GM18519 (cell line): ENCODE measurements at regions not wholly inside any gene's neighbourhood (a gene's known extent, or its start where the extent isn't known, plus 50 kb on each side); places are given as distances from the start of the nearest gene placed in this dataset.

Experiments
- ATAC-seq: cut with Tn5 transposase; IDR thresholded peaks from one replicate; pipeline ENCODE4 v1.9.1; 2021; ENCODE audit warnings: mild to moderate bottlenecking, moderate library complexity; ENCODE audit not compliant: unreplicated experiment, low FRiP score

DNA sequence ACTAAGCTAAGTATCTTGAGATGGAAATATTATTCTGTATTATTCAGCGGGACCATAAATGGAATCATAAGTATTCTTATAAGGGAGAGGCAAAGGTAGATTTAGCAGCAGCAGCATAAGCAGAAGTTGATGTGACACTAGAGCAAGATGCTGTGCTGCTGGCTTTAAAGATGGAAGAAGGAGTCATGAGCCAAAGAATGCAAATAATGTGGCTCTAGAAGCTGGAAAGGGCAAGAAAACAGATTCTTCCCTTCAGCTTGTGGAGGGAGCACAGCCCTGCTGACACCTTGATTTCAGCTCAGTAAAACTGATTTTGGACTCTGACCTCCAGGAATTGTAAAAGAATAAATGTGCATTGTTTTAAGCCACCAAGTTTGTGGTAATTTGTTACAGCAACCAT is 144.2 kb upstream of the ANKRD28 start:
- no peak for ATAC-seq

DNA sequence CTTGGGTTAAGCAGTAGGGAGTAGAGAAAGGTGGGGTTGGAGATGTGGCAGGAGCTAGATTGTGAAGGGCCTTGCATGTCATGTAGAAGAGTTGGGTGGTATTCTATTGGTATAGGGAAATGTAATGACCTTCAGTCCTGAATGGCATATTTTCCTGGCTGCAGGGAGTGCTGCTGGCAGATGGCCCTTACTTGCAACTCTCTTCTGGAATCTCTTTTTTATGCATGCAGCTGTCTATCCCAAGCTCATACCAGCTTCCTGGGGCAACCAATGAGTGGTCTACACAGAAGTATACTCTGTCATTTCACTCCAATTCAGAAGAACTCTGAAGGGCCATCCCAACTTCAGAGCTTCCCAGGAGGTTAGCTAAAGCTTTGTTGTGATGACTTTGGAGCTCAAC is 144.7 kb upstream of the ANKRD28 start:
- ATAC-seq = no peak

DNA sequence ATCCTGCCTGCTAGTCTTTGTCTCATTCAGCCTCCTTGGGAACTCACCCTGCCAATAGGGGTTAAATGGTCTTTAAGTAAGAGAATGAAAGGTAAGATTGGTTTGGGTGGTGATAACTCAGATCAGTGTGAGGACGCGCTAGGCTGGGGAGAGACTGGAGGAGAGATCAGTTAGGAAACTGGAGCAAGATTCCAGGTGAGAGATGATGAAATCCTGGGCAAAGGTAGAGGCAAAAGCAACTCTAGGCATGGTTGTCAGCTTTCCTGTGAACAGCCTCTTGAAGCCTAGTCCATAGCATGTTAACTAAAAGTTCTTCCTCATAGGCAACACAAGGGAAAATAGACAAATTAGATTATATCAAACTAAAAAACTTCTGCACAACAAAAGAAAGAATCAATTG is 145.2 kb upstream of the ANKRD28 start:
- no peak for ATAC-seq

DNA sequence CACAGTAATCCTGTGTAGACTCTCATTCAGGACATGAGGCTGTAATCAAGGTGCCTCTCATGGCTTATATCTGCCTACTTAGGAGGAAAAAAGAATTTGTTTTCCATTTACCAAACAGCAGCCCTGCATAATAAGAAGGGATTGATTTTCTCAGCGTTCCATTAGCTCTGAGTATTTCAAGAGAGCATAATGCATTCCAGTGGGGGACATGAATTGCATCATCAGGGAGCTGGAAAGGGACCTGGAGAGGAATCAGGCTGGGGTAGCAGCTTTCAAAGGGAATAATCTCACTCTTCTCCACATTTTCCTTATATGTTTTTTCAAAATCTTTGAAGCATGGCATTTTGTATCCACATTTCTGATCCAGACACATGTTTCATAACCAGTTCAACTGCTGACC is 150.6 kb upstream of the ANKRD28 start:
- ATAC-seq = no peak

DNA sequence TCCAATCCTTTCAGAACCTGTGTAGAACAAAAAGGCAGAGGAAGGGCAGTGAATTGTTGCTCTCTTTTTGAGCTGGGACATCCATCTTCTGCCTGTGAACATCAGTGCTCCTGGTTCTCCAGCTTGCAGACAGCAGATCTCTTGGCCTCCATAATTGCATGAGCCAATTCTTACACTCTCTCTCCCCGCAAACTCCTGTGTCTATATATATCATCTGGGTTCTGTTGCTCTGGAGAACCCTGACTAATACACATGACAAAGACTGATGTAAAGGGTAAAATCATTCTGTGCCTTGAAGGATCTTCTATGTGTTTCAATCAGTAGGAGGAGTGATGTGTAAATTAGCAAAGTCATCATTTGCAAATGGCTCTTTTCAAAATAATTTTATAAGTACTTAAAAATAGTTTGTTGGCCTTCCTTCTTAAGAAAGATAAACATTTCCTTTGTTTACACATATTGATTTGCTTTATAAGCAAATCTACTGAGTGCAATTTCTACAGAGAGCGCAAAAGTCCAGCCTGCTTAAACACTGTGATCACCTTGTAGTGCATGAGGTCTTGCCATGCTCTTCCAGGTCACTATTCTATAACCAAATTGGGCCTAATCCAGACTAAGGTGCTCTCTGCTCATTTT is 154.9 kb upstream of the ANKRD28 start:
- no peak for ATAC-seq

DNA sequence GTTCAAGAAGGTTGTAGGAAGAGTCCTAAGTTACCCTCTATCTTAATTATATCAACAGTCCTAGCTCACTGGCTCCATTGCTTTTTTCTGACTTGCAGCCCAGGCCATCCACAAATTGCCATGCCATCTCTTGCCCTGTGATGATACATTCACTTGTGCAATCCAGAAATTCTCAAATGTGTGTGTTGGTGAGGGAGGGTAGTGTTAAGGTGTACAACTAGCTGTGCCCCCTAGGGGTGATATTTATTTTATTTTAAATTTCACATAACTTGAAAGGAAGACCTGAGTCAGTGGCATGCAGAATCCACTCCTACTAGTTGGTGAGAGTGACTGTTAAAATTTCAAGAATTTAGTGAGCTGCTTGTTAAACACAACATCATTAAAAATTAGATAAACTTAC is 156.1 kb upstream of the ANKRD28 start:
- ATAC-seq = no peak

DNA sequence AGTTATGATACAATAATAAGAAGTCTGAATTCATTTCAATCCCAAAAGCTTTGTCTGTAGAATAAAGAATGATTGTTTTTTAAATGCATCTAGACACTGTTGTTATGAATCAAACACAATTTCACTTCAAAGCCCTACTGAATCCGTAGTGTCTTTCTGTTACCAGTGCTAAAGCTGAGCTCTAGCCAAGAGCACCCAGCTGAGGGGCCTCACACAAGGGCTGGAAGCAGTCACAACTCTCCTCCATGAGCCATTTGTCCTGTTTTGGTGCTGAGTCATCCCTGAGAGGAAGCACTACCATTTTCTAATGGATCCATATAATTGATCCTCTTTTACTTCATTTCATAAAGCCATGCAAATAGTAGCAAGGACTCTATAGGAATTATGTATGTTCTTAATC is 158.2 kb upstream of the ANKRD28 start:
- no peak for ATAC-seq

DNA sequence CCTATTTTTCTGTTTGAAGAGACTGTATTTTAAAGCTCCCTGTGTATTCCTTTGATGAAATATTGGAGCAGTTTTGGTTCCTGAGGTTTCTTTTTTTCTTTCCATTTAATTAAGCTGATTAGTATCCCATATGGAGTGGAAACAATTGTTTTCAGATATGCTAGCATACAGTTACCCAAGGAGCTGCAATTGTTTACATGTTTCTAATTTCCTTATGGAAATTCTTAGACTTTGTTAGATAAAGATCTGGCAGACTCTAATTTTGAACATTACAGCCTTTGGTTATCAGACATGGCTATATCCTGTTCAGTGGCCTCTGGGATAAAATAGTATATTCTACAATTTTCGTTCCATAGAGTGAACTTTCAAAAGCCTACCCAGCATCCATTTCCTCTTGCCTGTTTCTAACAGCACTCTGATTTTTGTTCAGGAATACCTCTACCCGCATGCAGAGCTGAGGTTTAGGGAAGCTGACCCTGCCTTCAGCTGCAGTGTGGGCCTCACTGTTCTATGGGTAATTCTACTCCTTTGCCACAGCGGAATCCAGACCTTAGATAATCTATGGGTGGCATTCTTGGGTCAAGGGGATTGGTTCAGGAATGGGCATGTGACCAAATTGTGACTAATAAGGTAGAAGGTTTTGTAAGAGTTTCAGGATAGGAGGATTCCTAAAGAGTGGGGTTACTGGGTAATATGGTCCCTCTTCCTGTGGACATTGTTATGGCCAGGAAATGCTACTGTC is 161.1 kb upstream of the ANKRD28 start:
- ATAC-seq = no peak

DNA sequence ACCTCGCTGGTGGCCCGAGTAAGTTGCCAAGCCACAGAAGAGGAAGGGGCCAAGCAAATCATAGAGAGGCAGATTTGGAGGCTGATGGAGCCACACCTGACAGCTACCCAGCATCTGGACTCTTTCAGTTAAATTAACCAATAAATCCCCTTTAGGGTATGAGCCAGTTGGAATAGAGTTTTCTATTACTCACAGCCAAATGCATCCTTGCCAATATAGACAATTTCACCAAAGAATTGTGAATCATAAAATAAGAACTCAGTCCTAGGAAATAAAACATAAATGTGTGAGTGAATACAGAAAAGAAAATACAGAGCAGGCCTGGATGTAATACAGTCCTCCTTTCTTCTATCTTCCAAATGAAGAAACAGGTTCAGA is 161.6 kb upstream of the ANKRD28 start:
- no peak for ATAC-seq

DNA sequence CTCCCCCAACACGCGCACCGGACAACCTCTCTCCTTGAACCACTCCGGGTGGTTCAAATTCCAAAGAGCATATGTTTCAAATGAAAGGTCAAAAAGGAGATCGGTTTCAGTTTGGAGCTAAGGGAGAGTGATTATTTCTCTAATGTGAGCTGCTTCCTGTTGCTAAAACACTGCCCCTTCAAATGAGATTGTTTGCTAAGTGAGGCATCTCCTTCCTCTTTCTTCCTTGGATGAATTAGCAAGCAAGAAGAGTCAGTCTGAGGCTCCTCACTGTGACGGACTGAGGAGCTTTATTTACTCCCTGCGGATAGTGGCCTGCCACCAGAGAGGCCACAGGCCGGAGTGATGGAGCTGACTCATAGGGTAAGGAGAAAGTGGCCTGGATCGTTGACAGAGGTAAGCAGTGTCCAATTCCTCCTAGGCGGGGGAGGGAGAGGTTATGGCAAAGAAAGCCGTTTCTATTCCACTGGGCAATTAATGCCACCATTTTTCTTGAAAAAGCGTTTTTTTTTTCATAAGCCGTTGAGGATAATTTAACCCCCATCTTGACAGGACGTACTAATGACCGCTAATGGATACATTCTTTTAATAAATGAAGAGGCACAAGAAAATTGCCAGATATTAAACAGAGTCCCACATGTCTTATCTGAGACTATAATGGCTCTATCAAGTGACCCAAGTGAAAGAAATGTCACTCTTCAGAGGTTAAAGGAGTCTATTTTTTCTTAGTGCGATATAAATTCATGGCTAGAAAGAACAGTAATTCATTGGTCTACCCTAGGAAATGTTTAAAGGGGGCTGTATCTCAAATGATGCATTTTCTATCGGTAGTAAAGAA is 167.0 kb upstream of the ANKRD28 start:
- ATAC-seq = no peak

DNA sequence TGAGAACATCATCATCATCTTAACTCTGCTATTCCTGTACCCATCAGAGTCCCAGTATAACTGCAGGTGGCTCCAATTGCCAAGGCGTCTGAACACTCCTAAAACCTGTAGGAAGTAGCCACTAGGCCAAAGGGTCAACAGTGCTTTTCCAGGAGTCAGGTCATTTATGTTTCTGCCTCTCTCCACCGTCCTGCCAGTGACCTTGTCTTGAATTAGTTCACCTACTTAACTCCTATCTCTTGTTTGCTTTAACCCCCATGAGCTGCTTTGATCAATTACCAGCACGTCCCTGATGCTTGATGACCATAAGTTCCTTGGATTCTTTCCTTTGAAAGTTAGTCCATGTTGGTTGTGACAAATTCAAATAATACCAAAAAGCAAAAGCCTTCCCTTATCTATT is 169.8 kb upstream of the ANKRD28 start:
- ATAC-seq = no peak

DNA sequence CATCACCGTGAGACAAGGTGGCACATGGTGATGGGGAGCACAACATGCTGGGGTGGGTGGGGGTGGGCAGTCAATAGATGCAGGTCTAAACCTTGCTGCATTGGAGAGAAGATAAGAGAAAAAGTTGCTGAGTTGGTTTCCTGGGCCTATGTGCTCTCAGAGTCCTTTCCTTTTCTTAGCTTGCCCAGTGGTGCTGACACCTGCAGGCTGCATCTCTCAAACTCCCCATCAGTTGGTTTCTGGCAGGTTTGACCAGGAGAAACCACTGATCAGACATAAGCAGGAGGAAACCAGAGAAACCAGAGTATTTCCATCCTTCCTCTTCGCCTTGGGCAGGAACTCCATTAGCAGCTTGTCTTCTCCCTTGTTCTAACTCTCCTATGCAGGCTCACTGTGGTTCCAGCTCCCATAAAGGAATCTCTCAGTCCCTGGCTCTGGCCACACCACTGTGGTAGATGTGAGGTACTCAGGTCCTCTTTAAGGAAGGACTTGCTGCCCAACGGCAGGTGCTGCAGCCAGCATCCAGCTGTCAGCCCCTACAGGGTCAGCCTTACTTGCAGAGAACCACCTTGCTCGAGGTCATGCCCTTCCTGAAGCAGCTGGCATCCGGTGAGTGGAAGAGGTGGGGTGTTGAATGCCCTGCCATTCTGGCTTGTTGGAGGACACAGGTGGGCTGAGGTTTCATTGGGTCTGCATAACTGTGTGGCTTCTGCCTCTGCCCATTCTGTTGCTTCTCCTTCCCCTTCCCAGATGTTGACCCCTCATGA is 172.3 kb upstream of the ANKRD28 start:
- no peak for ATAC-seq

DNA sequence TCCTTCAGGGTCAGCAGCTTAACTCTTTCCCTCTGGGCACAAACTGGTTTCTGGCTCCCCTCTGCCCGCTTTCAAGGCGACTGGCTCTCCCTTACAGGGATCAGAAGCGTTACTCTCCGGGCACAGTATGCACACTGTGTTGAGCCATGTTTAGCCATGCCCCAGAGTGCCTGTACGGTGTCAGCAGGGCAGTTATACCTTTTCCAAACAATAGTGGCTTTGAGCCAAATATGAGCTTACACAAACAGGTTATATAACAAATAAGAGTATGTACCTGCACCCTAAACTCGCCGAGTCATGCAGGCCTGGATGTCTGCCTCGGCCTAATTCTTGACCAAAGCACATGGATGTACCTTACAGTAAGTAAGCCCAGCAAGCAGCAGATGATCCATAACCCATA is 175.6 kb upstream of the ANKRD28 start:
- ATAC-seq = no peak

DNA sequence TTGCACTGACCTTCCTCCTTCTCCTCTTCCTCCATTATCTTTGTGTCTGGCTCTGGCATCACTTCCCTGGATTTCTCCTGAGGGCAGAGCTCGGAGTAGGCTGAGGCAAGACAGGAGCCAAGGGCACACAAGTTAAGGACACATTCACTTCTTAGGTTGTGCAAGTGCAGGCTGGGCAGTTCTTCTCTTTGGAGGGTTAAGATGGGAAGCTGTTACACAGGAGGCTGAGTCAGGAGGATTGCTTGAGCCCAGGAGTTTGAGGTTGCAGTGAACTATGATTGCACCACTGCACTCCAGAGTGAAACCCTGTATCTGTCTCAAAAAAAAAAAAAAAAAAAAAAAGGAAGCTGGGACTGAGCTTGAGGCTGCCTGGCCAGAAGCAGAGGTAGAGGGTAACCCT is 176.2 kb upstream of the ANKRD28 start:
- ATAC-seq = no peak

DNA sequence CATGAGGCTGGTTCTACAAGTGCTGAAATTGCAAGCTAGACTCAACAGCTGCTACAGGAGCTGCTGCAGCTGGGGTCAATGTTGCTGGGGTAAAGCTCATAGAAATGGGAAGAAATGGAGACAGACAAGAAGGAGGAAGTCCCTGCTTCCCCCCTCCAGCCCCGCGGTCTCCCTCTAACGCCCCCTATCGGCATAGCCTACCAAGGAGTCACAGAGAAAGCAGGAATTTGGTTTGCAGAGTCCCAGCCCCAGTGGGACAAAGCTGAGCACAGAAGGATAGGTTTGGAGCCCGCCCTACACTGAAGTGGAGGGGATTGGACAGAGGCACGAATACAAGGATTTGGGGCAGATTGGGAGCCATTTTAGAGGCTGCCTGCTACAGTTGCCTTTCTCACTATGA is 176.9 kb upstream of the ANKRD28 start:
- ATAC-seq = no peak

DNA sequence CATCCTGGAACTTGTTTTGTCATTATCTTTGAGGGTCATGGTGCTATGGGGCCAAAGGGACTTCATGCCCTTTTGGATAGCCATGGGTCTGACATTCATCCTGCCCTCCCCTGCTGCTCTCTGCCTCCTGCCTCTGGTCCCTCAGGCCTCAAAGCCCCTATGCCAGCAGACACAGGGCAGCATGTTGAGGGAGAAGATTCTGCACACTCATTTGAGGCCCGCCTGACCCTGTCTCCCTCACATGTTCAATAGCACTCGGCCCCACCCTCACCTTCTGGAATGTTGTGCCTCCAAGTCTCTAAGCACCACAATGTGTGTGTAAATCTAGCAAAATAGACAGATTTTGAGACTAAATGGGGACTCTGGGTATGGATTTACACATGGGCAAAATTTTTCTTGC is 178.7 kb upstream of the ANKRD28 start:
- no peak for ATAC-seq

DNA sequence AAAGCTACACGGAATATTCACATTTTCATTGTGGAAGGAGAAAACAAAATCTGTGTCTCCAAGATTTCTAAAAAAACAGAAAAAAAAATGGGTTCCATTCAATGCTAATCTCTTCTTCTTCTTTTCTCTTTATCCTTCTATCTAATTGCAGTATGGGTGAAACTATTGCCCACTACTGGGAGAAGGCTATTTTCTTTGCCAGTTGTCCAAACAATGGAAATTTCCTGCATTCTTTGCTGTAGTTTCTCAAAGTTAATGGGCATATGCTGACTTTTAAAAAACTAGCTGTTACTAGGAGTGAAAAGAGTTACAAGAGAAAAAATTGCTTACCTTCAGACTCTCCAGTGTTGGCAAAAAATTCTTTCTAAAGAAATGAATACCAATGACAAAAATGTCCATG is 179.3 kb upstream of the ANKRD28 start:
- ATAC-seq = no peak

DNA sequence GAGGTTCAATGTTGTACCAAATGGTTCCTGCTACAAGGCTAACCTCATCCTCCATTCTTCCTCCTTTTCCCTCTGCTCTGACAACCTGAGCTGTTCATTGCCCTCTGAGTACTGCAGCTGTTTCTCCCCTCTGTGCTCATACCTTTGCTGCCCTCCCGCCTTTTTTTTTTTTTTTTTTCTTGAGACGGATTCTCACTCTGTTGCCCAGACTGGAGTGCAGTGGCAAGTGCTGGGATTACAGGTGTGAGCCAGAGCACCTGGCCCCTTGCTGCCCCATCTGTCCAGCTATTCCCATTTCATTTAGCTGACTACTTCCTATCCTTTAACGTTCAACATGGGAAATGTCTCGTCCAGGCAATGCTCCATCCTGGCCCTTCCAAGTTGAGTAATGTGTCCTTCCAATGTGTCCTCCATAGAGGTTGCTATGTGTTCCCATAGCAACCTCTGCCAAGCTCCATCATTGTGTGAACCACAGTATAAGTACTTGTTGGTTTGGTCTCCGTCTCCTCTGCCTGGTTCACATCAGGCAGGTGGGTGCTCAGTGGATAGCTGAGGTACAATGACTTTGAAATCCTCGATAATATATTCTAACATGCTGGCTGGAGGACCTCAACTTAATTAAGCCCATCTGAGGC is 179.9 kb upstream of the ANKRD28 start:
- ATAC-seq = no peak

DNA sequence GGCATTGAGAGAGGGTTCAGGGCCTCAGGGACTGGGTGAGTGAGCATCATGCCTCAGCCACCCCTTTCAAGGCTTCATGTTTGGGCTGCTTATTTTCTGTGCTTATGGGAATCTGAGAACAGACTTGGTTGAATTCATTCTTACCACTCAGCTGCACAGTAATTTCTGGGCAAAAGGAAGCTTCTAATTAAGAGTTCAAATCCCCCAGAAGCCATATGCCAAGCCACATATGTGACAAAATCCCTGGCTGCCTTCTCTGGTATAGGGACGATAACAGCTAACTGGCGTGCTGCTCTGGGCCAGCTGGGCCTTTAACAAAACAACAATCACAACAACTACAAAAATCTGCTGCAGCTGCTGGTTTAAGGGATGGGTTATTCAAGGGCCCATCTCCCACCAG is 181.0 kb upstream of the ANKRD28 start:
- no peak for ATAC-seq

DNA sequence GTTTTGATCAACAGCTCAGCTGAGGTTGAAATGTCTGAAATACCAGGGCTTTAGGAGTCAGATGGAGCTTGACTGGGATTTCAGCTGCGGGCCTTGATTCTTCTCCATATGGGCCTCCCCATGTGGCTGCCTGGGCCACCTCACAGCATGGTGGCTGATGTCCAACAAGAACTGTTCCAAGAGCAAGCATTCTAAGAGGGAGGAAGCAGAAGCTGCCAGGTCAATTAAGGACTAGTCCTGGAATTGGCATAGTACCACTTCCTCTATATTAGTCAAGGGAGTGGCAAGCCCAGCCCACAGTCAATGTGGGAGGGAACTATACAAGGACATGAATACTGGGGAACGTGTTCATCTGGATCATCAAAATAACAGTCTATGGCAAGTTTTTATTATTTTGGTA is 181.7 kb upstream of the ANKRD28 start:
- no peak for ATAC-seq

DNA sequence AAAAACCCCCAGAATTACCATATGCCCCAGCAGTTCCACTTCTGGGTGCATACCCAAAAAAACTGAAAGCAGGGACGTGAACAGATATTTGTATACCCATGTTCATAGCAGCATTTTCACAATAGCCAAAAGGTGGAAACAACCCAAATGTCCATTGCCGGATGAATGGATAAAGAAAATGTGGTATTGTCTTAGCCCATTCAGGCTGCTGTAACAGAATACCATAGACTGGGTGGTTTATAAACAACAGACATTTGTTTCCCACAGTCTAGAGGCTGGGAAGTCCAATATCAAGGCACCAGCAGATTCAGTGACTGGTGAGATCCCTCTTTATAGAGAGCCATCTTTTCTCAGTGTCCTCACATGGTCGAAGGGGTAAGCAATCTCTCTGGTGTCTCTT is 182.1 kb upstream of the ANKRD28 start:
- no peak for ATAC-seq
